Activated CD4-positive, alpha-beta T cell treated with anti-CD3 and anti-CD28 coated beads, Interleukin-2, Interleukin-4, amounts not matched to agents 100 ng/mL and 50 ng/mL, durations not matched to agents 16 hours and 8 hours (primary cell): ENCODE measurements at regions not wholly inside any gene's neighbourhood (a gene's known extent, or its start where the extent isn't known, plus 50 kb on each side); places are given as distances from the start of the nearest gene placed in this dataset.

Source experiments
- DNase-seq: peaks from one replicate; pipeline ENCODE4 v3.0.0-alpha.2; 2020; ENCODE audit warnings: low spot score

DNA sequence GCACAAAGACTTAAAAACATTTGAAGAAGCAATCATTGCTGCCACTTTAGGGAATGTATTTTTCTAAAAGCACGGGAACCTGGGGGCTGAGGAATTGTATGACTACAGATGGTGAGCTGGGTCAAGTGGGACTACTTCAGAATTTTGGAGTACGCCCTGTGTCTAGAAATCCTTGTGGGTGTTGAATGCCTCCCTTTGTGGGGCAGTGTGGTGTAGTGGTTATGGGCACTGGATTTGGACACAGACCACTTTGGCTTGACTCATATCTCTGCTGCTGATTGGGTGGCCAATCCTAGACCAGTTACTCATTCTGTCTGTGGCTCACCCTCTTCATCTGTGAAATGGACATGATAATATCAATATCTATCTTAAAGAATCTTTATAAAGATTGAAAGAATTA is 155.0 kb upstream of the RPS6KA3 start:
- no peak for DNase-seq

DNA sequence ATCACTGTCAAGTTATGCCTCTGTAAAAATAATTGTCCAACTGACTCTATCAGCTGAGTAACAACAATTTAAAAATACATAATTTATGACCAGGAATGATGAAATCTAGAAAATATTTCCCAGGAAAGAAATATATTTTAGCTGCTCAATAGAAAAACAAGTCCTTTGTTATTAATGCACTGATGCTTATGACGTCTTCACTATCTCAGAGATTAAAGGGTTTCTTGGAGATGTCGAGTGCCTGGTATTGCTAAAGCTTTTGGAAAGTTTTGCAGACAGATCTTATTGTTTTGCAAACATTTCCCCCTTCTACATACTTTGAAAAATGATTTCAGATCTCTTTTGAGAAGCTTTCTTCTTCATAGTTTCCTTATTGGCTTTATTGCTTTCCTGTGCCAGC is 154.6 kb upstream of the RPS6KA3 start:
- no peak for DNase-seq

DNA sequence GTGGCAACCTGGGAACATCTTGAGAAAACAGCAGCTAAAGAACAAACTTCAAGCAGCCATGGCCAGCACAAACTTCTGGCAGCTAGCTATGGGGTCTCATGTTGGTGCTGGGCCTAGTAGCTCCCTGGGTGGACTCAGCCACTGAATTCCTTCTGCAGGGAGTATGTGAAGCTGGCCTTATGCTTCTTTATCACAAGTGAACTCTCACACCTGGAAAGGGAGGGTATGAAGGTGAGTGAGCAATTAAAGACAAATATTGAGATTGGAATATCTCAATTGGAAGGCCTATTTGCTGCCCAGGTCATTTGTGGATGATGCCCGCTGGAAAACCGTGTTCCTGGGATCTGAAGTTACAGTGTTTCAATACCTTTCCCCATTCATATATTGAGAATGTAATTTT is 153.3 kb upstream of the RPS6KA3 start:
- DNase-seq = no peak

DNA sequence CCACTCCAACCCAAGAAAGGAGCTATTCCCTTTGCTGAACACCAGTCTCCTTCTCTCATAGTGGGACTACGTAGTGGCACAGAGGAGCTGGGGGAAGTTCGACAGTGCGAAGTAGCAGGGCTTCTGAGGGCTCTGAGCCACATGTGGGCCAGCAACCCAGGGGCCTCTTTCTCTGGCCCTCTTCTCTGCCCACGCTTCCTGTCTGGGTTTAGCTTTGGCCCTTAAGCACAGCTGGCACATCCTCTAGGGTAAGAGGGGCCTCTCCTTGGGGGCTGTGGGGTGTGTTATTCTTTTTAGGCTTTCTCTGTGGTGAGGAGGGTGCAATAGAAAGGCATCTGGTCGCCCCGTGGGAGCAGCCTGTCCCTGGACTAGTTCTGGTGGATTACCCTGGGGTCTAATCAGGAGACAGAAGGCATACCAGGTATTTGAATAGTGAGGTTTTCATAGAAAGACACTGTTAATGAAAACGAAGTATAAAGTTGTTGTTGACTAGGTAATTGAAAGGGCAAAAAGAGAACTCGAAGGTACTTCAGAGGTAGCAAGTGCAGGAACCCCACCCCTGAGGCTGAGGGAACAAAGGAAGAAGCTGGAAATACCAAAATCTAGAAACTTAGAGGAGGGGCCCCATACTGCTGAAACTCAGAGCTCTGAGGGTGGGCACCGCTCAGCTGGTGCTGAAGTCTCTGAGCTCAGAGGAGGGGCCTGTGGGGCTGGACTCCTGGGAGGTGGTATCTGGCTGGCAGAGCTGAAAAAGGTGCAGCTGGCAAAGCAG is 151.9 kb upstream of the RPS6KA3 start:
- DNase-seq = no peak

DNA sequence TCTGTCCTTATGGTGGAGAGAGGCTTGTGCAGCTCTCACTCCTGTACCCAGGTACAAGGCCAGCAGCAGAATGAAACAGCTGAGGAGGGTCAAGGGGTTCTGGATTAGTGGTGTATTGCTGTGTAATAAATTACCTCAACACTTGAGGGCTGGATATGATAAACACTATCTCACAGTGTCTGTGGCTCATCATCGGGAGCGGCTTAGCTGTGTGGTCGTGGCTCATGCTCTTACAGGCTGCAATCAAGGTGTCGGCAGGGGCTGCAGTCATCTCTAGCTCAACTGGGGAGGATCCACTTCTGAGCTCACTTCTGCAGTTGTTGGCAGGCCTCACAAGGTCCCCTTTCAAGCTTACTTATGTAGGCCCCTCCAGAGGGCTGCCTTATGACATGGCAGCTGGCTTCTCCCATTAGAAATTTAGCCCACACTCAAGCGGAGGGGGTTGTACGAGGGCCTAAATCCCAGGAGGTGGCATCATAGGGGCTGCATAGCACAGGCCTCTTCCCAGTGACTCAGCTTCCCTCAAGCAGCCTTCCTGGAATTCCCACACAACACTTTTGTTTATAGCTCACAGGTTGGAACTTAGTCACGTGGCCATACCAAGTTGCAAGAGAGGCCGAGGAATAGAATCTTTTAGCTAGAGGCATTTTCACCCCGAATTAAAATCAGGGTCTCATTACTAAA is 148.2 kb upstream of the RPS6KA3 start:
- DNase-seq = no peak

DNA sequence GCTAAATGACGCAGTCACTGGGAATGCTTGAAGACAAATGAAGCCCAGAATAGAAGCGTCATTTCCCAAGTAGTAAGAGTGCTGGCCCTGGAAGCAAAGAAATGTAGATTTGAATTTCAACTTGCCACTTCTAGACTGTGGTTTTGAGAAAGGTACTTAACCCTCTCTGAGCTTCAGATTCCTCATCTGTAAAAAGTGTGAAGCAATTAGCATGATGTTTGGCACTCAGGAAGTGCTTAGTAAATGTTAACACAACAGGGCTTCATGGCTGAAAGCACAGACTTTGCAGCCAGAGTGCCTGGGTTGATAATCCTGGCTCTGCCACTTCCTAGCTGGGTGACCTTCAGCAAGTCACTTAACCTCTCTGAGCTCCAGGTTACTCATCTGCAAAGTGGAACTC is 147.4 kb upstream of the RPS6KA3 start:
- DNase-seq = no peak

DNA sequence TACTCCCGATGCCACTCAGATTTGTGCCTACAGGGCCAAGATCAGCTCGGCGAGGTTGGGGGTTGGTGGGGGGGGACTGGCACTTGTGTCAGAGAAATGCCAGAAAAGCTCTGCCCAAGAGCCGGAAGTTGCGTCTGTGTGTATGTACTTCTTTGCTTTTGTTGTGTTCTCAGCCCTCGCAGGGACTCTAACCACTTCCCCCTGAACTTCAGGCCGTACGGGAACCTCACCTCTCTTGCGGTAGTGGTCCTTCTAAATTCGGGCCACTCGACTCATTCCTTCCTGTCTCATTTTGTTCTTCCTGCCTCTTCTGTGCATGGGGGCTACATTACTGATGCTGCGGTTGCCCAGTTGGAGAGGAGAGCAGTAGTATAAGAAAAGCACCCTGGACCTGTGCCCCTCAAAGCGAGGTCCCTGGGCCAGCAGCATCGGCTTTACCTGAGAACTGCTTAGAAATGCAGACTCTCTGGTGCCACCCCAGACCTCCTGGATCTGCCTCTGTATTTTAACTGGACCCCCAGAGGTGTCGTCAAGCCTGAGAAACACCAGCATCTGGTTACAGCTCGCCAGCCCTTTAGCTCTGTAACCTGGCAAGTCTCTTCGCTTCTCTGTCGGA is 146.3 kb upstream of the RPS6KA3 start:
- DNase-seq = peak; percentile 26

DNA sequence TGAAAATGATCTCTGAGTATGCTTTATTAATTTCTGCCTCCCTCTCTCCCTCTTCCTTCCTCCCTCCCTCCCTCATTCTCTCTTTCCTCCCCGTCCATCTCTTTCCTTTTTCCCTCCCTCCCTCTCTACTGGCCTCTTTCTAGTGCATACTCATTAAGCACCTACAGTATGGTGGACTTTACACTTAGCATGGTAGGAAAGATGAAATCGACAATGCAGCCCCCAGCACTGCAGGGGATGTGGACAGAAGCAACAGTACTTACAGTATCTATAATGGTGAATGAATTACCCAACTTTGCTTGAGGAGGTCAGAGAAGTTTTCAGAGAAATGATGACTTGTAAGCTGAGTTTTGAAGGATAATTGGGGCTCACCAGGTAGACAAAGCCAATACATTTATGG is 143.8 kb upstream of the RPS6KA3 start:
- DNase-seq = no peak

DNA sequence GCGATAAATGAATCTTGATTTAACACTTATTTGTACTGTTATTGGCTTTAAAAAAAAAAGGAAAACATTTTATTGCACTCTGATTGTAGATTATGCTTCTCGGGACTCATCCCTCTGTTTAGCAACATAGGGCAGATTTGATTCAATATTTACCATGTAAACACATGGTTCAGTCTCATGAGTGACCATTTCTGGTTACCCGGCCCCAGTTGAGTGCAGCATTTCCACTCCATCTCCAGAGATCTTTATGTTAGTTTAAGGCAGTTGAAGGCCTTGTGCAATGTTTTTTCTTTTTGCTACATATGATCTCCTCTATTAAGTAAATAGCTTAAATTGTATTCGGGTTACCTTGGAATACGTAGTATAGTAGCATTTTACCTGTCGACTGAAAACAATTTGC is 143.3 kb upstream of the RPS6KA3 start:
- DNase-seq = no peak

DNA sequence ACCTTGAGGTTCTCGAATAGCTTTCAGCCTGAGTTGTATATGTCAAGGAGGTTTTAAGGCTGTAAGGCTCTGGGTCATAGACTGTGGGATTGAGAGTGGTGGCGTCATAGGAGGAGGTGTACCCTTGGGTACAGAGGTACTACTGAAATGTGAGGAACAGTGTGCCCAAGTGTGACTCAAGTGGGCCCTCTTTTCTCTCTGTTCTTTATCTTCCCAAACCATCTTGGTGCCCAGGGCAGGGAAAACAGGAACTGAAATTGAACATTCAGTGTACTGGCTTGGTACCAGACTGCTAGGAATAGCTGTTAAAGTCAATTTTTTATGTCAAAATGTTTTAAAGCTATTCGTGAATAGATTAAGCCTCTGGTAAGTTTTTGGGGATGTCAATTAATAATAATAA is 136.2 kb upstream of the RPS6KA3 start:
- DNase-seq = no peak

DNA sequence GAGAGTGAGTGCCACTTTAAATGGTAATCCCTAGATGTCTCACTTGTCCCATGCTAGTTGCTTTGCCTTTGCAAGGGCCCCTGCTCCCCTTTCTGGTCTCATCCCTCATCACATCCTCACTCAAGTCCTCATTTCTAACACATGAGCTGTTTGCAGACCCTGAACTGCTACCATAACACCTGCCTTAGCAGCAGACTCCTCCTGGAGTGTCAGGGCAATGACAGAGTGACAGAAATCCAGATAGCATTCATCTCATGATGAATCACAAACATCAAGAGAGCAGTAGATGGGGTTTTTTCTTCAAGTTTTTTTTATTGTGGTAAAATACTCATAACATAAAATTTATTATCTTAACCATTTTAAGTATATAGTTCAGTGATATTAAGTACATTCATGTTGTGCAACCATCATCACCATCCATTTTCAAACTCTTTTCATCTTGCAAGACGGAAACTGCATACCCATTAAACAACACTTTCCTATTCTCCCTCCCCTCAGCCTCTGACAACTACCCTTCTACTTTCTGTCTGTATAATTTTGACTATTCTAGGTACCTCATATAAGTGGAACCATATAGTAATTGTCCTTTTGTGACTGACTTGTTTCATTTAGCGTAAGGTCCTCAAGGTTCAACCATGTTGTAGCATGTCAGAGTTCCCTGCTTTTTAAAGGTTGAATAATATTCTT is 133.2 kb upstream of the RPS6KA3 start:
- DNase-seq = no peak

DNA sequence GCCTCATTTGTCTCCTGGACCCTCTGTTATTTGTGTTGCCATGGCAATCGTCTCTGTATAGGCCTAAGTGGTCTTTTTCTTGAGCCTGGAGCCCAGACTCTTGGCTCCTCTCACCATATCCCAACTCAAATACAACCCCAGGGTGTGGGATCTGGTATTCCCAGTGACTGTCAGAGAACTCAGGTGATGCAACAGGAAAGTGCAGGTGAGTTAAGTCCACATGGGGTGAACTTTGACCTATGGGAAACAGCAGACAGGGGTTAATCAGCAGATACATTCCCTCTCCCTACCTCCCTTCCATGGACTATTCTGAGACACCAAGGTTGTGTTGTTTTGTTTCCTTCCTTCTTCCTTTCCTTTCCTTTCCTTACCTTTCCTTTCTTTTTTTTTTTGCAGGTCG is 130.9 kb upstream of the RPS6KA3 start:
- DNase-seq = no peak

DNA sequence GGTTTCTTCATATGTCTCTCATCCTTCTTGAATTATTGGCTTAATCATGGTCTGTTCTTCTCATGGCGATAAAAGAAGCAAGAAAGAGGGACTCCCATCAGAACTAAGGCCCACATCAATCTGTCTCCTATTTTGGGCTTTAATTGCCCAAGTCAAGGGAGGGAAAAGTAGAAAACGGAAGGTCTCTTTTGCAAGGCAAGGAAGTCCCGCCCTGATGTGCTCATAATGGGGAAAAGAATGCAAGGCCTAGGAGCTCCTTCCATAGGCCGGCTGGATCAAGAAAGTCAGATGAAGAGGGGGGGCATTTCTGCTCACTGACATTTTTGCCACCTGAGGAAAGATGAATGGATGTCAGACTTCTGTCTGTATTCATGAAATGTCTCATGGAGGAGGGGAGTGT is 127.7 kb upstream of the RPS6KA3 start:
- no peak for DNase-seq

DNA sequence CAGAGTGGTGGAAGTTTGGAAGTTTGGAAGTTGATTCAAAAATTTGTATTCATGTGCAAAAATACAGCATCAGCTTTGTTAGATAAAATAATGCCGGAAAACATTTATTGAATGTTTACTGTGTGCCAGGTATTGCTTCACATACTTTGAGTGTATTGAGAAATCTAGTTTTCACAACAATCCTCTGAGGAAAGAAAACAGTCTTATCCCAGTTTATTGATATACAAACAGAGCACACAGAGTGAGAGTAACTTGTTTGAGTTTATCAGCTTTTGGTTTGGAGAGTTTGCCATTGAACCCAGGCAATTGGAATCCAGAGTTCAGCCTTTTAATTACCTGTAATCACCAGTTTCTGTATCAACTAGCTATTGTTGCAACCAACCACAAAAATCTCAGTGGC is 127.2 kb upstream of the RPS6KA3 start:
- DNase-seq = no peak

DNA sequence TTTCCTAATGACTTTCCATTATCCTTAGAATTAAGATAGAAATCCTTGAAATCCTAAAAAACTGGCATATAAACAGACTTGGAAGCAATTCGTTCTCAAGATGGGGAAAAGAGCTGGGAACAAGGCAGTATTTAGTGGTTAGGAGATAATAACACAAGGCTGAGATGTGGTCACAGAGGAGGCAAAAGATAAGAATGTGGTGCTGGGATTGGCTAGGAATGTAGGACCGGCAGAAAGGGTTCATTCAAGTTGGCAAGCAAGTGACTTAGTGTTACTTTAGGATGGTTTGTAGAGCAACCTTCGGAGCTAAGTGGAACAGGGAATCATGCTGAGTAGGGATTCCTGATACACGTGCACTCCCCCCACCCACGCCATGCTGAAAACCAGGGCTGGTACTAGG is 121.9 kb upstream of the RPS6KA3 start:
- DNase-seq = no peak

DNA sequence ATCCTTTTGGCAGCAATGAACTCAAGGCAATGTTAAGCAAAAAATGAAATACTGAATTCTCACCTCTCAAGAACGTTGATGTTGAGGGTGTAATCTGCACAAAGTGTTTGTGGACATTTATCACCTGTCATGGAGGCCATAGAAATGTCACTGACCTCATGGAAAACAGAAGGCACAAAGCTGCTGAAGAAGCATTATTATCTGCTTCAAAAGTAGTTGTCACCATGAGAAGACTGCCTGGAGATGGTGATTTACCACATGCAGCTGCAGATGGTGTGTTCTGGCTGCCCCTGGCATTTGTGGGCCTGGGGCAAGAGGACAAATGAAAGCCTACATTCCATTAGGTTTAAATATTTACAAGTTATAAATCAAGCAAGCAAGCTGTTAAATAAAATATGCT is 116.8 kb upstream of the RPS6KA3 start:
- no peak for DNase-seq

DNA sequence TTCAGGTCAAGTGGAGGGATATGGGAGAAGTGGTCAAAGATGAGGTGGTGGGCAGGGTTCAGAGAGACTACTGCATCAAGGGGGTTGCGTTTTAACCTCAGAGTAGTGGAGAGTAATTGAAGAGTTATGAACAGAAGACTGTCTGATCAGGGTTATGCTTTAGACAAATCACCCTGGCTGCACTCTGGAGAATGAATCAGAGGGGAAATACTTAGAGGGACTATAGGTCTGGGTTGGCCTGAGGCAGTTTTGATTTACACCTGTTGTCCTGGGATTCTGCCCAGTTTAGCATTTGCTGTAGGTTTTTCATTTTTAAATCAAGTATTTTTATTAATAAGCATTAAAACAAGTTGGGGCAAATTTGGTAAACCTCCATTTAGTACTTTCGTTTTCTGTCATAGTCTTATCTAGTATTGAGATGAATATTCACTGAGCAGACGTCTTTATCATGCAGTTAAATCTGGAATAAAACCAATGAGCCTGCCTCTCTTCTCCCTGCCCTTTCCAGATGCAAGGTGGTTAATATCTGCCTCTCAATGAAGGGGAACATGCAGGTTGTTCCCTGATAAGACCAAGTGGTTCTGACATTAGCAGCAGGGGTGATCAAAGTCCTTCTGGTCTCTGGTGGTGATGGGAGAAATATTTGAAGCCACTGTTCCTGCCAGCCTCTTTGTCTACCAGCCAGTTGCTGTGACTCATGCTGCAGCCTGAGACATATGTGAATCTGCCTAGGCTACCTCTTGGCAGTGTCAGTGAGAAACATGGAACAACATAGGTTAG is 116.0 kb upstream of the RPS6KA3 start:
- peak; percentile 54 for DNase-seq

DNA sequence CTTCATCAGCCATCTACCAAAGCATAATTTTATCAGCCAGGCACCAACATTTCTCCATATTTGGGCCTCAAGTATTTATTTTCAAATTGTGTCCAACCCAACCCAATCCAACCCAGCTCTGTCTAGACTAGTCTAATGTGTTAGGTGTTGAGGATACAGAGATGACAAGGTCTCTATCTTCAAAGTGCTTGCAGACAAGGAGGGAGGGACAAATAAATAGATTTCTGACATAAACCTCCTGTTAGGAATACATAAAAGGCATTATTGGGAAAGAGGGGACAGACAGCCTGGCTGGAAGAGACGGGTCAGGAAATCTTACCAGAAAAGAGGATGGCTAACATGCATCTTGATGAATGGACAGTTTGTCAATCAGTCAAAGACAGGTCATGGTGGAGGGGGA is 115.4 kb upstream of the RPS6KA3 start:
- DNase-seq = no peak

DNA sequence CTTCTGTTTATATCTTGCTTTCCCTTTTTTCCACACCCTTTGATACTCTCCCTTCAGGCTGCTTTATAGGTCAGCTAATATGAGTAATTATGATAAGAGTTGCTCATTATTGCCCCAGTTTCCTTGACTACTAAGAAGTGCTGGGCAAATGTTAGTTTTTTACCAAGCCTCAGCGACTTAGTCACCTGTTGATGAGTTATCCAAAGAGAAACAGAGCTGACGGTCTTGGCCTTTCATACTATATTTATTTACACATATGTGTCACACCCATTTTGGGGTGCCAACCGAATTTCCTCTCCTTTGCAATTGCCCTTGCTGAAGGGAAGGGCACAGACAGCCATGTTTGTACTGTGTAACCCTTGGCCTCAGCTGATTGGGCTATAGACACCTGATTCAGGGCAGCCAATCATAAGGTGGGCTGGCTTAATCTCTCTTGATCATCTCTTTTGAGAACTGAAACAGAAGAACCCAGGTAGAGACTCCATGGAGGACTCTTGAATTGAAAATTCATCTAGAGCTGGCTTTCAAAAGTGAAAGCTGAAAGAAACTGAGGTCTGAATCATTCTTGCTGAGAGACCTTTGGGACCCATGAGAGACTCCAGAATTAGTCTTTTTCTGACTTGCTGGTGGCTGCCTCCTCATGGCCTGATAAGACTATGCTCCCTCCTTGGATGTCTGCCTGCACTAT is 111.7 kb upstream of the RPS6KA3 start:
- DNase-seq = peak; percentile 62

DNA sequence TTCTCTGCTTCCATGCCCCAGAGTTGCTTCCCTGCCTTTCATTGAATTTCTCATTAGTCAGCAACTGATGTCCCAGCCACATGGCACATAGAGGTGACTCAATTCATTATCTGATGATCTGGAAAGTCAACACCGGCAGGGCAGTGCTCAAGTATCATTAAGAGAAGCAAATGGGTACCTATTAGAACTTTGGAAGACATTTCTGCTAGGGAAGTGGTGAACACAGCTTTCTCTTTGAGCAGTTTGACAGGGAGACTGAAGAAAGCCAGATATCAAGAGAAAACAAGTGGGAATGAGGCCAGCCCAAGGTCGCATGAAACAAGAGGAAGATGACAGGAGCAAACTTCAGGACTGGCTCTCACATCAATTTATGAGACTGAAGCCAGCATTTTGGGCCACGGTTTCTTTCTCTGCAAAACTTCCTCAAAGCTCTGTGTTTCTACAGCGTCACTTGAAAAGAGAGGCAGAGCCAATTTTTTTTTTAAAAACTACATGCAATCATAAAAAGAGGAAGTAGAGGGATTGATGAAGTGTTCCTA is 108.3 kb upstream of the RPS6KA3 start:
- no peak for DNase-seq

DNA sequence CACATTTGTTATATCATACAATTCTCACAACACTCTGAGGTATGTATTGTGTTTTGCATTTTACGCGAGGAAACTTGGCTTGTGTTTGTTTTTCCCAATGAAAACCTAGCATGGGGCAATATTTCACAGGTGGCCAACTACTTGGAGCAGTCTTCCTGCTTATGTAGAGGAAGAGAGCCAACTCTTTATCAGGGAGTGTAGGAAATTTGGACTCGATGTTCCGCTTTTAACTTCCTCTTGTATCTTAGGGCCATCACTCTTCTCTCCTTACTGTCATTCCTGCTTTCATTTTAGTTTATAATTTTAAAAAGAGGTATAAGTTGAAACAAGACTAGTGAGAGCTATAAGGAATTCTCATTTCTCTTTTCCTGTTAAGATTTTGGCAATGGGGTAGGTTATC is 107.7 kb upstream of the RPS6KA3 start:
- DNase-seq = no peak
